ENCODE measurements at regions not wholly inside any gene's neighbourhood (a gene's known extent, or its start where the extent isn't known, plus 50 kb on each side); places are given as distances from the start of the nearest gene placed in this dataset.

GRCh38 chr10:124313374-124313773 is 105.3 kb downstream of the OAT start:
- TF ChIP-seq POLR2A (IDR thresholded peaks at IDR 0.05) = no peak
- TF ChIP-seq CTCF (IDR thresholded peaks at IDR 0.05) = no peak
- no peak for TF ChIP-seq EP300 (IDR thresholded peaks at IDR 0.05)
